Hematopoietic multipotent progenitor cell treated with erythropoietin and hydrocortisone succinate and interleukin-3 and kit ligand, for 4 days (in vitro differentiated cells): ENCODE measurements at regions not wholly inside any gene's neighbourhood (a gene's known extent, or its start where the extent isn't known, plus 50 kb on each side); places are given as distances from the start of the nearest gene placed in this dataset.

Experiments used
- DNase-seq: peaks from one replicate; pipeline ENCODE4 v3.0.0-alpha.2; 2015

GRCh38 chr5:157924490-157924889, 65.5 kb upstream of the CLINT1 start:
- no peak for DNase-seq

- DNase-seq, result no peak
Observed at GRCh38 chr5:157923765-157924164, 64.8 kb upstream of the CLINT1 start.

DNA sequence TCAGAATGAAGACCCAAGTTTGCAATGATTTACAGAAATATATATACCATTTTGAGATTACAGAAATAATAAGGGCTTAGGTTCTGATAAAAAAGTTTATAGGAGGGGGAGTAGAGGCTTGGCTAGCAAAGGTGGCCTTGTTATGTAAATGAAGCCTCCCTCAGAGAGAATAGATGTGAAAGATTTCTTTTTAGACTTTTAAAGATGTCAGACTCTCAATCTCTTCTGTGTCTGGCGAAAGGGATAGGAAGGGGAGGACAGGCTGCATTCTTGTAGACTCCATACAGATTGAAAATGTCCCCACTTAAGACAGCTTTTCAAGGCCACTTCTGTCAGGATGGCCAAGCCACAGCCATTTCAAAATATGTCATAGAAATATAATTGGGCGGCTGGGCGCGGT, 63.1 kb upstream of the CLINT1 start:
- DNase-seq, result no peak

GRCh38 chr5:157920828-157921170, 61.9 kb upstream of the CLINT1 start:
- no peak for DNase-seq

- DNase-seq, result peak; percentile 70
Observed at GRCh38 chr5:157918811-157919742, 60.1 kb upstream of the CLINT1 start.

- peak; percentile 89 for DNase-seq
Observed at GRCh38 chr5:157917899-157918809, 59.2 kb upstream of the CLINT1 start.

DNA sequence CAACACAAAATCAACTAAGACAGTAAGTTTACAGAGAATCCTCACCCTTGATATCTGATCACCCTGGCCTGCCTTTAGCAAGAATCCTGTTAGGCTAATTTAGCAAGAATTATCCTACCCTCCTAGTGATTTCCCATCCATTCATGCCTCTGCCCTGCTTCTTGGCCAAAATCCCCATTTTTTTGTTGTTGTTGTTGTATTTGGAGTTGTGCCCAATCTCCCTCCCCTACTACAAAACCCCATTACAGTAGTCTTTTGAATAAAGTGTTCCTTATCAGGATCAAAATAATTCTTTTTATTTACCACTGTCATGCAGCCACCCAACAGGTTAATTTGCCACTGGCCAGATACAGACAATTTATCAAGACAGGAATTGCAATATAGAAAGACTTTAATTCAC, 58.5 kb upstream of the CLINT1 start:
- no peak for DNase-seq

DNA sequence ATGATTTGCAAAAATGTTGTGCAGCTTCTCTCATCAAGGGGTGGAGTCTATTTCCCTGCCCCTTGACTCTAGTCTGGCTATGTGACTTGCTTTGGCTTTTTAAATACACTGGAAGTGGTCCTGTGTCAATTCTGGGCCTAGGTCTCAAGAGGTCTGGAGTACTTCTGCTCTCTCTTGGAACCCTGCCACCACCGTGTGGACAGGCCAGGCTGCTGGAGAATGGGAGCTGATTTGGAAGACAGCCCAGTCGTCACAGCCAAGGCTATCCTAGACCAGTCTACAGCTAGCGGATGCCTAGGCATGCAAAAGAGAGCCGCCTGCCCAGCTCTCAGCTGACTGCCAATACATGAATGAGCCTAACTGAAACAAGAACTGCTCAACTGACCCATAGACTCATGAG, 56.7 kb upstream of the CLINT1 start:
- DNase-seq, result peak; percentile 50

GRCh38 chr5:157914151-157914788, 55.3 kb upstream of the CLINT1 start:
- no peak for DNase-seq

GRCh38 chr5:157913575-157913974, 54.6 kb upstream of the CLINT1 start:
- DNase-seq, result no peak

DNA sequence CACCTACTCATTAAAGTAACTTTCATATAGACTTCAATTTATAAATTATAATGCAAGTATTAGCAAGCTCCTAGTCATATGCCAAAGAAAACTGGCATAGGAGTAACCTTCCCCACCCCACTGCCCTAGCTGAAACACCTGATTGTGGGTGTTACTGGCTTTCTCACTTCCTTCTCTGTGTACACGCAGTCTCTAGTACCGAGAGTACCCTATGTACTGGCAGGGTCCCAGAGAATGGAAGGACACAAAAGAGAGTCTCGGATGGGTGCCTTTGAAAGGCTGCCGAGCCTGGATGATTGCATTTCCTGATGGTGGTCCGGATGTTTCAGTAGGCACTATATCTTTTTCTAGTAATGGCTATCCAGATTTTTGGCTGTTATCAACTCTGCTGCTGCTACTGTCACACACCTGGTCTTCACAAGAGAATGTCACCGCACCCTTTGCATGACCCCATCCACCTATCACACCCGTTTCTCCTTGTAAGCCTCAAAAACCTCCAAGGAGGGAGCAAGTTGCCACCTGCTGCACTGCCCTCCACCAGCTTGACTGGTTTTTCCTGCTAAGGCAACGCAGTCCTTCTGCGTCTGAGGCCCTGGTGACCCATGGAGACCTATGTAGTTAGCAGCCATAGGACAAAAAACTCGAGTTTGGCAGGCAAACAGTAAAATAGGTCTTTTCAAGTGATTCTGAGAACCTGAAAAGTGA, 53.8 kb upstream of the CLINT1 start:
- no peak for DNase-seq

GRCh38 chr5:157911568-157911967, 52.6 kb upstream of the CLINT1 start:
- DNase-seq, result no peak
